GM23338 (cell line): ENCODE measurements at regions not wholly inside any gene's neighbourhood (a gene's known extent, or its start where the extent isn't known, plus 50 kb on each side); places are given as distances from the start of the nearest gene placed in this dataset.

Experiments used
- ATAC-seq: fragments of 200-7000 bp; cut with Tn5 transposase; 3 replicates; pipeline ENCODE4 v1.9.1; 2020
- DNase-seq: peaks from one replicate; pipeline ENCODE4 v3.0.0-alpha.2; 2015; ENCODE audit warnings: low spot score
- H2AFZ ChIP-seq: fragments of 200-600 bp; sonication (generic); 2 replicates; pipeline ENCODE4 v1.8.0; 2016; ENCODE audit warnings: antibody characterized with exemption, mild to moderate bottlenecking, moderate library complexity
- H3F3A ChIP-seq: fragments of 200-600 bp; sonication (generic); replicated peaks from 2 replicates; pipeline ENCODE4 v1.8.0; 2017; ENCODE audit warnings: antibody characterized with exemption, mixed run types, low read depth
- H3K27ac ChIP-seq: fragments of 200-600 bp; sonication (generic); 2 replicates; pipeline ENCODE4 v1.6.1; 2016; ENCODE audit warnings: low read depth
- H3K27me3 ChIP-seq: fragments of 200-600 bp; sonication (generic); 2 replicates; pipeline ENCODE4 v1.8.0; 2016; ENCODE audit warnings: mild to moderate bottlenecking, mixed run types, moderate library complexity; ENCODE audit not compliant: insufficient read depth
- H3K36me3 ChIP-seq: fragments of 200-600 bp; sonication (generic); 2 replicates; pipeline ENCODE4 v1.8.0; 2016; ENCODE audit warnings: mild to moderate bottlenecking; ENCODE audit not compliant: insufficient read depth
- H3K4me1 ChIP-seq: fragments of 200-600 bp; sonication (generic); 2 replicates; pipeline ENCODE4 v1.8.0; 2016; ENCODE audit warnings: mild to moderate bottlenecking, moderate library complexity; ENCODE audit not compliant: insufficient read depth
- H3K4me2 ChIP-seq: fragments of 200-600 bp; sonication (generic); 2 replicates; pipeline ENCODE4 v1.7.1; 2017; ENCODE audit warnings: mixed run types
- H3K4me3 ChIP-seq: fragments of 200-600 bp; sonication (generic); 2 replicates; pipeline ENCODE4 v1.6.1; 2016; ENCODE audit warnings: mixed run types
- H3K79me2 ChIP-seq: fragments of 200-600 bp; sonication (generic); replicated peaks from 2 replicates; pipeline ENCODE4 v1.8.0; 2017; ENCODE audit warnings: mild to moderate bottlenecking; ENCODE audit not compliant: insufficient read depth
- H3K9me2 ChIP-seq: fragments of 200-600 bp; sonication (generic); 2 replicates; pipeline ENCODE4 v1.8.0; 2017; ENCODE audit not compliant: insufficient read depth
- H4K20me1 ChIP-seq: fragments of 200-600 bp; sonication (generic); replicated peaks from 2 replicates; pipeline ENCODE4 v1.8.0; 2017; ENCODE audit warnings: mild to moderate bottlenecking; ENCODE audit not compliant: insufficient read depth
- H3K27ac Mint-ChIP-seq: 2 replicates; pipeline ENCODE4 v1.8.0; 2020; ENCODE audit warnings: inconsistent platforms, mild to moderate bottlenecking, moderate library complexity, mixed read lengths
- H3K27me3 Mint-ChIP-seq: 3 replicates; pipeline ENCODE4 v1.8.0; 2022; ENCODE audit warnings: low read depth, mild to moderate bottlenecking, moderate library complexity, mixed read lengths, inconsistent platforms; ENCODE audit not compliant: insufficient read depth, poor library complexity
- H3K36me3 Mint-ChIP-seq: 3 replicates; pipeline ENCODE4 v1.8.0; 2021; ENCODE audit warnings: low read depth, mild to moderate bottlenecking, inconsistent platforms, moderate library complexity, mixed read lengths
- H3K4me1 Mint-ChIP-seq: 3 replicates; pipeline ENCODE4 v1.8.0; 2020; ENCODE audit warnings: mild to moderate bottlenecking, inconsistent platforms, mixed read lengths
- H3K4me3 Mint-ChIP-seq: 3 replicates; pipeline ENCODE4 v1.8.0; 2021; ENCODE audit warnings: moderate library complexity, mild to moderate bottlenecking, inconsistent platforms, mixed read lengths
- H3K9me3 Mint-ChIP-seq: 3 replicates; pipeline ENCODE4 v1.8.0; 2020; ENCODE audit warnings: moderate library complexity, mild to moderate bottlenecking, inconsistent platforms, mixed read lengths
- CREB1 ChIP-seq: fragments of 250-450 bp; sonication (Bioruptor Pico); IDR thresholded peaks from 2 replicates; pipeline ENCODE4 v1.5.0; 2020; ENCODE audit warnings: low read depth, mild to moderate bottlenecking, moderate library complexity
- EZH2 ChIP-seq: fragments of 200-600 bp; sonication (generic); IDR thresholded peaks from one replicate; pipeline ENCODE4 v1.8.0; 2017; ENCODE audit warnings: antibody characterized with exemption, mild to moderate bottlenecking, low read depth; ENCODE audit not compliant: unreplicated experiment
- EZH2phosphoT487 ChIP-seq: fragments of 200-600 bp; sonication (generic); IDR thresholded peaks from one replicate; pipeline ENCODE4 v1.8.1; 2018; ENCODE audit warnings: antibody characterized with exemption; ENCODE audit not compliant: unreplicated experiment
- JUNB ChIP-seq: IDR thresholded peaks from one replicate; pipeline ENCODE4 v1.6.1; 2016; ENCODE audit warnings: antibody characterized with exemption; ENCODE audit not compliant: unreplicated experiment
- NANOG ChIP-seq: IDR thresholded peaks from 2 replicates; pipeline ENCODE4 v1.6.1; 2016; ENCODE audit warnings: antibody characterized with exemption, borderline replicate concordance
- POLR2AphosphoS5 ChIP-seq: IDR thresholded peaks from 2 replicates; pipeline ENCODE4 v1.6.1; 2016; ENCODE audit warnings: antibody characterized with exemption, low read depth
- STAT1 ChIP-seq: IDR thresholded peaks from one replicate; pipeline ENCODE4 v1.6.1; 2016; ENCODE audit warnings: antibody characterized with exemption; ENCODE audit not compliant: unreplicated experiment
- ZNF114 ChIP-seq: fragments of 250-450 bp; sonication (Bioruptor Pico); IDR thresholded peaks from 2 replicates; pipeline ENCODE4 v1.5.0; 2020; ENCODE audit warnings: mild to moderate bottlenecking, moderate library complexity
- ZNF331 ChIP-seq: fragments of 250-450 bp; sonication (Bioruptor Pico); IDR thresholded peaks from 2 replicates; pipeline ENCODE4 v1.5.0; 2020; ENCODE audit warnings: low read depth, mild to moderate bottlenecking, moderate library complexity
- TF ChIP-seq, protein P1 (sequence below): IDR thresholded peaks from one replicate; pipeline ENCODE4 v1.6.1; 2018; ENCODE audit warnings: antibody characterized with exemption; ENCODE audit not compliant: unreplicated experiment
- TF ChIP-seq, protein P2 (sequence below): fragments of 250-450 bp; sonication (Bioruptor Pico); IDR thresholded peaks from 2 replicates; pipeline ENCODE4 v1.5.0; 2020; ENCODE audit warnings: mild to moderate bottlenecking, moderate library complexity
- TF ChIP-seq, protein P3 (sequence below): IDR thresholded peaks from 2 replicates; pipeline ENCODE4 v1.6.1; 2016; ENCODE audit warnings: antibody characterized with exemption
- TF ChIP-seq, protein P4 (sequence below), 2 experiments: fragments of 200-600 bp in 1 of 2; sonication (generic) in 1 of 2; conservative IDR thresholded peaks; 2 replicates each; pipeline versions ENCODE4 v1.5.1 to v1.6.1; 2016 to 2017; ENCODE audit warnings: antibody characterized with exemption in 2 of 2, low read depth in 2 of 2, mild to moderate bottlenecking in 2 of 2, moderate library complexity in 1 of 2

DNA sequence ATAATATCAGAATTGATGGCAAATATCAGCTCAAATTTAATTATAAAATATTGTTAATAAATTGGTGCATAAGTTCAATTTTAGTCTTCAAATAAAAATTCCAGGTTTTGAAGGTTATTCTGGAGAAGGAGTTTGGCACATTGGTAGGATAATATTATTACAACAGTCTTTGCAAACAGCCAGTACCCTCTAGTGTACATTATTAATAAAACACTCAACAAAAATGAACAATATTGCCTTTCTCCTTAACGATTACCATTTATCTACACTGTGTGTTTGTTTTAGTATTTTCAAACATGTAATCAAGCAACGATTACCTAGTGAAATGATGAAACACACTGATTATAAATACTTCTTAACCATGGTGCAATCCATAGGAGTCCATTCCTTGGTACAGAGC, 334.0 kb upstream of the FSIP2 start:
- Histone ChIP-seq H3K9me2 (no peaks in the 10 kb centered on the region), H3K79me2 (no peaks in the 10 kb centered on the region), H2AFZ (no peak overlapping the region), H3K4me3 (no peak overlapping the region), H3K4me2 (no peak overlapping the region), H3K36me3 (no peaks in the 10 kb centered on the region), H3K27ac (no peak overlapping the region), H3K27me3 (no peaks in the 10 kb centered on the region), H4K20me1 (no peaks in the 10 kb centered on the region), H3K4me1 (no peaks in the 10 kb centered on the region), H3F3A (no peaks in the 10 kb centered on the region)
- DNase-seq (no peak), ATAC-seq (no peak)
- Mint-ChIP-seq H3K9me3 (no peaks in the 10 kb centered on the region), H3K4me1 (no peaks in the 10 kb centered on the region), H3K27me3 (no peaks in the 10 kb centered on the region), H3K36me3 (no peaks in the 10 kb centered on the region), H3K4me3 (no peak overlapping the region), H3K27ac (no peak overlapping the region)
- TF ChIP-seq STAT1 (no peak), CREB1 (no peak), NANOG (no peak), EZH2phosphoT487 (no peak), EZH2 (no peak), JUNB (no peak), POLR2AphosphoS5 (no peak), ZNF331 (no peak), ZNF114 (no peak)
- TF ChIP-seq, protein P1, sequence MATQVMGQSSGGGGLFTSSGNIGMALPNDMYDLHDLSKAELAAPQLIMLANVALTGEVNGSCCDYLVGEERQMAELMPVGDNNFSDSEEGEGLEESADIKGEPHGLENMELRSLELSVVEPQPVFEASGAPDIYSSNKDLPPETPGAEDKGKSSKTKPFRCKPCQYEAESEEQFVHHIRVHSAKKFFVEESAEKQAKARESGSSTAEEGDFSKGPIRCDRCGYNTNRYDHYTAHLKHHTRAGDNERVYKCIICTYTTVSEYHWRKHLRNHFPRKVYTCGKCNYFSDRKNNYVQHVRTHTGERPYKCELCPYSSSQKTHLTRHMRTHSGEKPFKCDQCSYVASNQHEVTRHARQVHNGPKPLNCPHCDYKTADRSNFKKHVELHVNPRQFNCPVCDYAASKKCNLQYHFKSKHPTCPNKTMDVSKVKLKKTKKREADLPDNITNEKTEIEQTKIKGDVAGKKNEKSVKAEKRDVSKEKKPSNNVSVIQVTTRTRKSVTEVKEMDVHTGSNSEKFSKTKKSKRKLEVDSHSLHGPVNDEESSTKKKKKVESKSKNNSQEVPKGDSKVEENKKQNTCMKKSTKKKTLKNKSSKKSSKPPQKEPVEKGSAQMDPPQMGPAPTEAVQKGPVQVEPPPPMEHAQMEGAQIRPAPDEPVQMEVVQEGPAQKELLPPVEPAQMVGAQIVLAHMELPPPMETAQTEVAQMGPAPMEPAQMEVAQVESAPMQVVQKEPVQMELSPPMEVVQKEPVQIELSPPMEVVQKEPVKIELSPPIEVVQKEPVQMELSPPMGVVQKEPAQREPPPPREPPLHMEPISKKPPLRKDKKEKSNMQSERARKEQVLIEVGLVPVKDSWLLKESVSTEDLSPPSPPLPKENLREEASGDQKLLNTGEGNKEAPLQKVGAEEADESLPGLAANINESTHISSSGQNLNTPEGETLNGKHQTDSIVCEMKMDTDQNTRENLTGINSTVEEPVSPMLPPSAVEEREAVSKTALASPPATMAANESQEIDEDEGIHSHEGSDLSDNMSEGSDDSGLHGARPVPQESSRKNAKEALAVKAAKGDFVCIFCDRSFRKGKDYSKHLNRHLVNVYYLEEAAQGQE = no peak
- TF ChIP-seq, protein P2, sequence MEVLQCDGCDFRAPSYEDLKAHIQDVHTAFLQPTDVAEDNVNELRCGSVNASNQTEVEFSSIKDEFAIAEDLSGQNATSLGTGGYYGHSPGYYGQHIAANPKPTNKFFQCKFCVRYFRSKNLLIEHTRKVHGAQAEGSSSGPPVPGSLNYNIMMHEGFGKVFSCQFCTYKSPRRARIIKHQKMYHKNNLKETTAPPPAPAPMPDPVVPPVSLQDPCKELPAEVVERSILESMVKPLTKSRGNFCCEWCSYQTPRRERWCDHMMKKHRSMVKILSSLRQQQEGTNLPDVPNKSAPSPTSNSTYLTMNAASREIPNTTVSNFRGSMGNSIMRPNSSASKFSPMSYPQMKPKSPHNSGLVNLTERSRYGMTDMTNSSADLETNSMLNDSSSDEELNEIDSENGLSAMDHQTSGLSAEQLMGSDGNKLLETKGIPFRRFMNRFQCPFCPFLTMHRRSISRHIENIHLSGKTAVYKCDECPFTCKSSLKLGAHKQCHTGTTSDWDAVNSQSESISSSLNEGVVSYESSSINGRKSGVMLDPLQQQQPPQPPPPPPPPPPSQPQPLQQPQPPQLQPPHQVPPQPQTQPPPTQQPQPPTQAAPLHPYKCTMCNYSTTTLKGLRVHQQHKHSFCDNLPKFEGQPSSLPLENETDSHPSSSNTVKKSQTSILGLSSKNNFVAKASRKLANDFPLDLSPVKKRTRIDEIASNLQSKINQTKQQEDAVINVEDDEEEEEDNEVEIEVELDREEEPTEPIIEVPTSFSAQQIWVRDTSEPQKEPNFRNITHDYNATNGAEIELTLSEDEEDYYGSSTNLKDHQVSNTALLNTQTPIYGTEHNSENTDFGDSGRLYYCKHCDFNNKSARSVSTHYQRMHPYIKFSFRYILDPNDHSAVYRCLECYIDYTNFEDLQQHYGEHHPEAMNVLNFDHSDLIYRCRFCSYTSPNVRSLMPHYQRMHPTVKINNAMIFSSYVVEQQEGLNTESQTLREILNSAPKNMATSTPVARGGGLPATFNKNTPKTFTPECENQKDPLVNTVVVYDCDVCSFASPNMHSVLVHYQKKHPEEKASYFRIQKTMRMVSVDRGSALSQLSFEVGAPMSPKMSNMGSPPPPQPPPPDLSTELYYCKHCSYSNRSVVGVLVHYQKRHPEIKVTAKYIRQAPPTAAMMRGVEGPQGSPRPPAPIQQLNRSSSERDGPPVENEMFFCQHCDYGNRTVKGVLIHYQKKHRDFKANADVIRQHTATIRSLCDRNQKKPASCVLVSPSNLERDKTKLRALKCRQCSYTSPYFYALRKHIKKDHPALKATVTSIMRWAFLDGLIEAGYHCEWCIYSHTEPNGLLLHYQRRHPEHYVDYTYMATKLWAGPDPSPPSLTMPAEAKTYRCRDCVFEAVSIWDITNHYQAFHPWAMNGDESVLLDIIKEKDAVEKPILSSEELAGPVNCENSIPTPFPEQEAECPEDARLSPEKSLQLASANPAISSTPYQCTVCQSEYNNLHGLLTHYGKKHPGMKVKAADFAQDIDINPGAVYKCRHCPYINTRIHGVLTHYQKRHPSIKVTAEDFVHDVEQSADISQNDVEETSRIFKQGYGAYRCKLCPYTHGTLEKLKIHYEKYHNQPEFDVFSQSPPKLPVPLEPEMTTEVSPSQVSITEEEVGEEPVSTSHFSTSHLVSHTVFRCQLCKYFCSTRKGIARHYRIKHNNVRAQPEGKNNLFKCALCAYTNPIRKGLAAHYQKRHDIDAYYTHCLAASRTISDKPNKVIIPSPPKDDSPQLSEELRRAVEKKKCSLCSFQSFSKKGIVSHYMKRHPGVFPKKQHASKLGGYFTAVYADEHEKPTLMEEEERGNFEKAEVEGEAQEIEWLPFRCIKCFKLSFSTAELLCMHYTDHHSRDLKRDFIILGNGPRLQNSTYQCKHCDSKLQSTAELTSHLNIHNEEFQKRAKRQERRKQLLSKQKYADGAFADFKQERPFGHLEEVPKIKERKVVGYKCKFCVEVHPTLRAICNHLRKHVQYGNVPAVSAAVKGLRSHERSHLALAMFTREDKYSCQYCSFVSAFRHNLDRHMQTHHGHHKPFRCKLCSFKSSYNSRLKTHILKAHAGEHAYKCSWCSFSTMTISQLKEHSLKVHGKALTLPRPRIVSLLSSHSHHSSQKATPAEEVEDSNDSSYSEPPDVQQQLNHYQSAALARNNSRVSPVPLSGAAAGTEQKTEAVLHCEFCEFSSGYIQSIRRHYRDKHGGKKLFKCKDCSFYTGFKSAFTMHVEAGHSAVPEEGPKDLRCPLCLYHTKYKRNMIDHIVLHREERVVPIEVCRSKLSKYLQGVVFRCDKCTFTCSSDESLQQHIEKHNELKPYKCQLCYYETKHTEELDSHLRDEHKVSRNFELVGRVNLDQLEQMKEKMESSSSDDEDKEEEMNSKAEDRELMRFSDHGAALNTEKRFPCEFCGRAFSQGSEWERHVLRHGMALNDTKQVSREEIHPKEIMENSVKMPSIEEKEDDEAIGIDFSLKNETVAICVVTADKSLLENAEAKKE (CRISPR knock-in tag) = no peak
- TF ChIP-seq, protein P3, sequence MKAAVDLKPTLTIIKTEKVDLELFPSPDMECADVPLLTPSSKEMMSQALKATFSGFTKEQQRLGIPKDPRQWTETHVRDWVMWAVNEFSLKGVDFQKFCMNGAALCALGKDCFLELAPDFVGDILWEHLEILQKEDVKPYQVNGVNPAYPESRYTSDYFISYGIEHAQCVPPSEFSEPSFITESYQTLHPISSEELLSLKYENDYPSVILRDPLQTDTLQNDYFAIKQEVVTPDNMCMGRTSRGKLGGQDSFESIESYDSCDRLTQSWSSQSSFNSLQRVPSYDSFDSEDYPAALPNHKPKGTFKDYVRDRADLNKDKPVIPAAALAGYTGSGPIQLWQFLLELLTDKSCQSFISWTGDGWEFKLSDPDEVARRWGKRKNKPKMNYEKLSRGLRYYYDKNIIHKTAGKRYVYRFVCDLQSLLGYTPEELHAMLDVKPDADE = no peak
- TF ChIP-seq, protein P4, sequence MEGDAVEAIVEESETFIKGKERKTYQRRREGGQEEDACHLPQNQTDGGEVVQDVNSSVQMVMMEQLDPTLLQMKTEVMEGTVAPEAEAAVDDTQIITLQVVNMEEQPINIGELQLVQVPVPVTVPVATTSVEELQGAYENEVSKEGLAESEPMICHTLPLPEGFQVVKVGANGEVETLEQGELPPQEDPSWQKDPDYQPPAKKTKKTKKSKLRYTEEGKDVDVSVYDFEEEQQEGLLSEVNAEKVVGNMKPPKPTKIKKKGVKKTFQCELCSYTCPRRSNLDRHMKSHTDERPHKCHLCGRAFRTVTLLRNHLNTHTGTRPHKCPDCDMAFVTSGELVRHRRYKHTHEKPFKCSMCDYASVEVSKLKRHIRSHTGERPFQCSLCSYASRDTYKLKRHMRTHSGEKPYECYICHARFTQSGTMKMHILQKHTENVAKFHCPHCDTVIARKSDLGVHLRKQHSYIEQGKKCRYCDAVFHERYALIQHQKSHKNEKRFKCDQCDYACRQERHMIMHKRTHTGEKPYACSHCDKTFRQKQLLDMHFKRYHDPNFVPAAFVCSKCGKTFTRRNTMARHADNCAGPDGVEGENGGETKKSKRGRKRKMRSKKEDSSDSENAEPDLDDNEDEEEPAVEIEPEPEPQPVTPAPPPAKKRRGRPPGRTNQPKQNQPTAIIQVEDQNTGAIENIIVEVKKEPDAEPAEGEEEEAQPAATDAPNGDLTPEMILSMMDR (conservative IDR thresholded peaks at IDR 0.05; ENCODE audit: low read depth in 2 of 2) = no peak
